ENCODE measurements at regions not wholly inside any gene's neighbourhood (a gene's known extent, or its start where the extent isn't known, plus 50 kb on each side); places are given as distances from the start of the nearest gene placed in this dataset.
"Not testable (repeated sequence)": the region's sequence is repeated elsewhere in the genome, so short reads cannot be mapped to it uniquely, and the experiment has no call there.

- peaks cover 17% of the 10 kb centered on the region for H3K4me1 ChIP-seq (ENCODE audit: insufficient read depth)
- H3K27me3 ChIP-seq, result no peaks in the 10 kb centered on the region
- H3K36me3 ChIP-seq, result no peaks in the 10 kb centered on the region
- no peak overlapping the region for H3K4me3 ChIP-seq
- WGBS, 3 donors, result 87 to 95% (median 92%) methylated on average over 4 of the region's 4 CpGs
- intact Hi-C loops (cut with DNase I), result loop anchor here in 1 of 4 donors (5.0 kb wide), 1 partner anchor 105 kb away; no protein-coding TSS in a partner anchor
- H3K9me3 ChIP-seq, result no peaks in the 10 kb centered on the region
- no peak for DNase-seq
- peak overlapping the region; percentile 49 to 62 for H3K27ac ChIP-seq
- TF ChIP-seq EP300 (IDR thresholded peaks at IDR 0.05) (no peak), CTCF (IDR thresholded peaks at IDR 0.05) (no peak), POLR2A (IDR thresholded peaks at IDR 0.05) (no peak)
Measured at GRCh38 chr22:27106985-27107384, 449.6 kb downstream of the MIAT start.

GRCh38 chr22:27107386-27107785, 450.0 kb downstream of the MIAT start:
- intact Hi-C loops (cut with DNase I), result loop anchor here in 1 of 4 donors (5.0 kb wide), 1 partner anchor 105 kb away; no protein-coding TSS in a partner anchor
- H3K27me3 ChIP-seq, result no peaks in the 10 kb centered on the region
- H3K4me3 ChIP-seq, result no peak overlapping the region
- TF ChIP-seq POLR2A (IDR thresholded peaks at IDR 0.05), result no peak
- no peak for TF ChIP-seq EP300 (IDR thresholded peaks at IDR 0.05)
- no peak for TF ChIP-seq CTCF (IDR thresholded peaks at IDR 0.05)
- H3K27ac ChIP-seq, result peak overlapping the region; percentile 49 to 62
- no peak for DNase-seq
- H3K9me3 ChIP-seq, result no peaks in the 10 kb centered on the region
- H3K4me1 ChIP-seq (ENCODE audit: insufficient read depth), result peaks cover 17% of the 10 kb centered on the region
- WGBS, 3 donors, result 68 to 92% (median 76%) methylated on average over 2 of the region's 2 CpGs
- H3K36me3 ChIP-seq, result no peaks in the 10 kb centered on the region

GRCh38 chr22:27107824-27108223, 450.4 kb downstream of the MIAT start:
- DNase-seq, result peak; percentile 73 to 81 (median 77)
- 45 to 50% (median 49%) methylated on average over 2 of the region's 2 CpGs for WGBS, 3 donors
- H3K27ac ChIP-seq, result peak overlapping the region; percentile 49 to 62
- H3K4me3 ChIP-seq, result no peak overlapping the region
- no peaks in the 10 kb centered on the region for H3K36me3 ChIP-seq
- H3K9me3 ChIP-seq, result no peaks in the 10 kb centered on the region
- H3K4me1 ChIP-seq (ENCODE audit: insufficient read depth), result peaks cover 17% of the 10 kb centered on the region
- intact Hi-C loops (cut with DNase I), result loop anchor here in 1 of 4 donors (5.0 kb wide), 1 partner anchor 104 kb away; no protein-coding TSS in a partner anchor
- TF ChIP-seq EP300 (IDR thresholded peaks at IDR 0.05) (no peak), POLR2A (IDR thresholded peaks at IDR 0.05) (no peak), CTCF (IDR thresholded peaks at IDR 0.05) (no peak)
- no peaks in the 10 kb centered on the region for H3K27me3 ChIP-seq

GRCh38 chr22:27108425-27109114, 451.2 kb downstream of the MIAT start:
- H3K4me3 ChIP-seq, result no peak overlapping the region
- peak overlapping the region; percentile 49 to 62 for H3K27ac ChIP-seq
- DNase-seq, result peak; percentile 84 to 90 (median 88)
- intact Hi-C loops (cut with DNase I), result loop anchor here in 1 of 4 donors (5.0 kb wide), 1 partner anchor 104 kb away; no protein-coding TSS in a partner anchor
- TF ChIP-seq CTCF (IDR thresholded peaks at IDR 0.05) (no peak), POLR2A (IDR thresholded peaks at IDR 0.05) (no peak), EP300 (IDR thresholded peaks at IDR 0.05) (no peak)
- no peaks in the 10 kb centered on the region for H3K36me3 ChIP-seq
- H3K27me3 ChIP-seq, result no peaks in the 10 kb centered on the region
- WGBS, 3 donors, result 2 to 16% (median 5%) methylated on average over 20 of the region's 20 CpGs
- H3K4me1 ChIP-seq (ENCODE audit: insufficient read depth), result peaks cover 17% of the 10 kb centered on the region
- H3K9me3 ChIP-seq, result no peaks in the 10 kb centered on the region

GRCh38 chr22:27109406-27109805, 452.0 kb downstream of the MIAT start:
- 66 to 73% (median 68%) methylated on average over 2 of the region's 2 CpGs for WGBS, 3 donors
- H3K4me3 ChIP-seq, DNase-seq, H3K9me3 ChIP-seq, H3K36me3 ChIP-seq, H3K27me3 ChIP-seq: not testable (repeated sequence)
- Histone ChIP-seq H3K27ac (peak overlapping the region in 1 of 2 donors; percentile 62), H3K4me1 (ENCODE audit: insufficient read depth) (peaks cover 17% of the 10 kb centered on the region)
- intact Hi-C loops (cut with DNase I), result loop anchor here in 1 of 4 donors (5.0 kb wide), 1 partner anchor 103 kb away; no protein-coding TSS in a partner anchor
